Thoracic aorta (tissue), 2 donors: ENCODE measurements at regions not wholly inside any gene's neighbourhood (a gene's known extent, or its start where the extent isn't known, plus 50 kb on each side); places are given as distances from the start of the nearest gene placed in this dataset.

ENCODE experiments used
- ATAC-seq: fragments of 150-250 bp; one replicate; pipeline ENCODE4 v1.8.0; 2017; ENCODE audit warnings: low read depth; ENCODE audit not compliant: insufficient number of reproducible peaks, low FRiP score
- DNase-seq: peaks from one replicate; pipeline ENCODE4 v3.0.0-alpha.2; 2020; ENCODE audit warnings: low spot score
- H3K27ac ChIP-seq, 2 donors: fragments of 200-600 bp; sonication (generic); 1 replicate in 1 of 2; 2 replicates in 1 of 2; pipeline ENCODE4 v1.5.1; 2016; ENCODE audit warnings: mild to moderate bottlenecking in 2 of 2, moderate library complexity in 2 of 2
- H3K27me3 ChIP-seq: fragments of 200-600 bp; sonication (generic); replicated peaks from 2 replicates; pipeline ENCODE4 v1.6.0; 2016; ENCODE audit warnings: mild to moderate bottlenecking; ENCODE audit not compliant: insufficient read depth
- H3K36me3 ChIP-seq: fragments of 200-600 bp; sonication (generic); one replicate; pipeline ENCODE4 v1.5.1; 2016
- H3K4me1 ChIP-seq, 2 donors: fragments of 200-600 bp; sonication (generic); 1 replicate in 1 of 2; 2 replicates in 1 of 2; pipeline versions ENCODE4 v1.5.1 to v1.6.0; 2016; ENCODE audit warnings: low read depth in 2 of 2, mild to moderate bottlenecking in 1 of 2; ENCODE audit not compliant: control insufficient read depth in 1 of 2
- H3K4me3 ChIP-seq: fragments of 200-600 bp; sonication (generic); 2 replicates; pipeline ENCODE4 v1.5.1; 2016; ENCODE audit warnings: mild to moderate bottlenecking
- H3K9me3 ChIP-seq: fragments of 200-600 bp; sonication (generic); 2 replicates; pipeline ENCODE4 v1.5.1; 2016
- CTCF ChIP-seq: fragments of 200-600 bp; sonication (generic); IDR thresholded peaks from one replicate; pipeline ENCODE4 v1.5.1; 2019; ENCODE audit warnings: antibody characterized with exemption

DNA sequence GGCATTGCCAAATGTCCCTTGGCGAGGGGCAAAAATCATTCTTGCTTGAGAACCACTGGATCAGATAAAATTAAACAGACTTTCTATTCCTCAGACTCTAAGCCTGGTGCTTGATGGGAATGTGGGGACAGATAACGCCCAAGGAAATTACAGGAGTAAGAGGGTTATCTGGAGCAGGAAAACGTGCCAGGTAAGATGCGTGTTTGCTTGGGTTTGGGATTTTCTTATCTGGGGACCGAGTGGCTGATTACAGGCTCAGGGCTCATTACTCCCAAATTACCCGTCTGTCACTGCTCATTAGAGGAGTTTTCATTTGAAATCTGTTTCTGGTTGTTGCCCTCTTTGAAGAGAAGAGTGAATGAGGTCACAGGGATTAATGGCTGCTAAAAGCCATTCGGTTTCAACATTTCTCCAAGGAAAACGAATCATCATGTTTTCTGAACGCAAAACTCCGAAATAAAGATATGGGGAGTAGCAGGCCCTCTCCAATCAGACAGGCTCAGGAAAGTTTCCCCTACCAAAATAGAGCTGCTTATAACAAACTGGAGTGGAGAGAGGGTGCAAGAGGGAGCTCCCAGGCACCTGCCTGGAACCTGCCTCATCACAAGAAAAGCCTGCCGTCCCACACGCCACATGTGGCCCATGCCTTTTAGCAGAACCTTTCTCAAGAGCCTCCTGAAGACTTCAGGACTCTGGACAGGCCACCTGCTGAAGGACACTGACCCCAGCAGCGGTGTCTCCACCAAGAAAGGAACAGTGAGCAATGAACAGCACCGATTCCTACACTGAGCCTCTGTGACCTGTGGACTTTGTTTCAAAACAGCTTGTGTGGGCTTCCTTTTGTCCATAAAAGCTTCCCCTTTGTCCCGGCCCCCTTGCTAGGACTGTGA lies 136.4 kb downstream of the ICE1 start:
- ATAC-seq (no peak), DNase-seq (no peak)
- Histone ChIP-seq H3K4me3 (no peak overlapping the region), H3K27me3 (no peaks in the 10 kb centered on the region), H3K27ac (no peak overlapping the region), H3K4me1 (peaks cover 0 to 12% of the 10 kb centered on the region in 2 donors), H3K36me3 (no peaks in the 10 kb centered on the region), H3K9me3 (no peaks in the 10 kb centered on the region)
- no peak for TF ChIP-seq CTCF

GRCh38 chr5:5558102-5558501 lies 135.6 kb downstream of the ICE1 start:
- no peak overlapping the region for H3K4me3 ChIP-seq
- no peak for ATAC-seq

DNA sequence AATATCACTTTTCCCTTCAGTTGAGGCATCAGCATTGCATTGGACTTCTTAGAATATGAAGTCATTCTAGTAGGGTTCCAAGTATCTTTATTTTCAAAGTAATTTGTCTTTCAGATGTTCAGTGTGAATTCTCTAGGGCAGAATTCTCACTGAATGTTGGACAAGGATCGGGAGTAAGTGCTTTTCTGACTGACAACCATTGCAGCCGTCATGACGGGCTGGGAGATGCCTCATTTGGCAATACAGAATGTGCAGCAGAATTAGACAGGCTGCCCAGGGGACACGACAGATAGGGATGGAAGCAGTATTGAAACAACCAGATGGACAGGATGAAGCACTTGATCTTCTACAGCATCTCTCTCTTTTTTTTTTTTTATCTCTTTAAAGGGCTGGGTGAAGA lies 129.0 kb downstream of the ICE1 start:
- ATAC-seq (no peak), DNase-seq (no peak)
- H3K4me1 ChIP-seq = no peaks in the 10 kb centered on the region
- H3K9me3 ChIP-seq = no peaks in the 10 kb centered on the region
- H3K27me3 ChIP-seq = no peaks in the 10 kb centered on the region
- H3K36me3 ChIP-seq = no peaks in the 10 kb centered on the region
- no peak overlapping the region for H3K27ac ChIP-seq
- no peak overlapping the region for H3K4me3 ChIP-seq
- no peak for TF ChIP-seq CTCF

More at GRCh38 chr5:5558102-5558501, 135.6 kb downstream of the ICE1 start:
- H3K27me3 ChIP-seq = no peaks in the 10 kb centered on the region
- no peak for DNase-seq
- H3K27ac ChIP-seq = no peak overlapping the region
- peaks cover 0 to 8% of the 10 kb centered on the region in 2 donors for H3K4me1 ChIP-seq
- no peaks in the 10 kb centered on the region for H3K36me3 ChIP-seq
- H3K9me3 ChIP-seq = no peaks in the 10 kb centered on the region
- no peak for TF ChIP-seq CTCF

DNA sequence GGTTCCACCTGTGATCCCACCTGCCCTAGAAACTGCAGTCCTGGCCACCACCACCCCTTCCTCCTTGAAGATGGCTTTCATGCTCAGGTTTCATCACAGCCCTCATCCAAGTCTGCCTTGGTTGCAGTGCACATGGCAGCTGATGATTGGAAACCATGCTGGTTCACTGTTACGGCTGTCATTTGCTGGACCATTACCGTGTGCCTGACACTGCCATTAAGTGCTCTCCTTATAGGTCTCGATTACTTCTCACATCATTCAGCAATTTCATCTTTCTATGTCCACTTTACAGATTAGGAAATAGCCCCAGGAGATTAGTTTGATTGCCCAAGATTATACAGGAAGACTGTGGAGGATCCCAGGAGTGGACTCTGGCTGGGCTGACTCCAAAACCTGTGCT lies 123.9 kb downstream of the ICE1 start:
- Histone ChIP-seq H3K4me1 (no peaks in the 10 kb centered on the region), H3K27ac (no peak overlapping the region), H3K27me3 (no peaks in the 10 kb centered on the region), H3K36me3 (no peaks in the 10 kb centered on the region), H3K4me3 (no peak overlapping the region), H3K9me3 (no peaks in the 10 kb centered on the region)
- no peak for TF ChIP-seq CTCF
- DNase-seq (no peak), ATAC-seq (no peak)

DNA sequence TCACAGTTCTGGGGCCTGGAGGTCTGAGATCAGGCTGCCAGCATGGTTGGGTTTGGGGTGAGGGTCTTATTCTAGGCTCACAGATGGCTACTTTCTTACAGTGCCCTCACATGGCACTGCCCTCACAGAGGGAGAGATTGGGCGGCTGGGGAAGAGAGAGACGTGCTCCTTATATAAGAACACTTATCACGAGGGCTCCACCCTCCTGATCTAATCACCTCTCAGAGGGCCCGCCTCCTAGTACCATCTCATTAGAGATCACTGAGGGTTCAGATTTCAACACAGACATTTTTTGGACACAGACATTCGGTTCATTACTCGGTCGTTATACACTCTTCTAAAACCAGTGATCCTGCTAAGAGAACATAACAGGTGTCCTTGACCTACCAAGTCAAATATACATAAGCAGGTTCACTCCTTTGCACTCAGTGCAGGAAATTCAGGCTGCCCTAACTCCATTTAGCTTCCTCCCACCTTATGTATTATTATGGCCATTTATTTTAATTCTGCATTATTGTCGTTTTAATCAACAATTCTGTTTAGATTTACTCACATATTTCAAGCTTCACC lies 121.7 kb downstream of the ICE1 start:
- no peaks in the 10 kb centered on the region for H3K9me3 ChIP-seq
- H3K27me3 ChIP-seq = no peaks in the 10 kb centered on the region
- H3K4me1 ChIP-seq = no peaks in the 10 kb centered on the region
- DNase-seq (no peak), ATAC-seq (no peak)
- TF ChIP-seq CTCF = no peak
- H3K36me3 ChIP-seq = no peaks in the 10 kb centered on the region
- H3K27ac ChIP-seq = no peak overlapping the region
- no peak overlapping the region for H3K4me3 ChIP-seq
